ENCODE measurements at regions not wholly inside any gene's neighbourhood (a gene's known extent, or its start where the extent isn't known, plus 50 kb on each side); places are given as distances from the start of the nearest gene placed in this dataset.

DNA sequence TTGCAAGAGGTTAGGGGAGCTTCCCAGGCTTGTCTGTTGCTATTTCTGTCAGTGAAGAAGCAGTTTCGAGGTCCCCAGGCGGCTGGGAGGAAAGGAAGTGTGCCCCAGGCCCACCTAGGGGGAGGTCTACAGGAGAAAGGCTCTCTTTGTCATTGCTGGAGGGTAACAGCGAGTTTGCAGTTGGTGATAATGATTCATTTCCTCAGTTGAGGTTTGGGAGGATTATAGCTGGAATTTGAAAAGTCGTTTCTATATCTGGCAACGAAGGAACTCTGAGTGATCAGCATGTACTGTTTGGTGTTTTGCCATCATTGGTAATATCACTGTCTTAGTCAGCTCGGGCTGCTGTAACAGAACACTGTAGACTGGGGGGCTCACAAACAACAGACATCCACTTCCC is 65.5 kb upstream of the UBE3A start:
- intact Hi-C loops (cut with DNase I) = no loop called here
- DNase-seq (no peak), ATAC-seq (no peak)
- Histone ChIP-seq H3K4me3 (no peak overlapping the region), H3K36me3 (no peaks in the 10 kb centered on the region), H3K4me1 (no peaks in the 10 kb centered on the region), H3K27ac (no peak overlapping the region), H3K9me3 (no peaks in the 10 kb centered on the region), H3K27me3 (no peaks in the 10 kb centered on the region)
- no peak for TF ChIP-seq POLR2A (IDR thresholded peaks at IDR 0.05)
- TF ChIP-seq, protein P1, sequence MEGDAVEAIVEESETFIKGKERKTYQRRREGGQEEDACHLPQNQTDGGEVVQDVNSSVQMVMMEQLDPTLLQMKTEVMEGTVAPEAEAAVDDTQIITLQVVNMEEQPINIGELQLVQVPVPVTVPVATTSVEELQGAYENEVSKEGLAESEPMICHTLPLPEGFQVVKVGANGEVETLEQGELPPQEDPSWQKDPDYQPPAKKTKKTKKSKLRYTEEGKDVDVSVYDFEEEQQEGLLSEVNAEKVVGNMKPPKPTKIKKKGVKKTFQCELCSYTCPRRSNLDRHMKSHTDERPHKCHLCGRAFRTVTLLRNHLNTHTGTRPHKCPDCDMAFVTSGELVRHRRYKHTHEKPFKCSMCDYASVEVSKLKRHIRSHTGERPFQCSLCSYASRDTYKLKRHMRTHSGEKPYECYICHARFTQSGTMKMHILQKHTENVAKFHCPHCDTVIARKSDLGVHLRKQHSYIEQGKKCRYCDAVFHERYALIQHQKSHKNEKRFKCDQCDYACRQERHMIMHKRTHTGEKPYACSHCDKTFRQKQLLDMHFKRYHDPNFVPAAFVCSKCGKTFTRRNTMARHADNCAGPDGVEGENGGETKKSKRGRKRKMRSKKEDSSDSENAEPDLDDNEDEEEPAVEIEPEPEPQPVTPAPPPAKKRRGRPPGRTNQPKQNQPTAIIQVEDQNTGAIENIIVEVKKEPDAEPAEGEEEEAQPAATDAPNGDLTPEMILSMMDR (IDR thresholded peaks at IDR 0.05) = no peak
- 49% methylated on average over 6 of the region's 6 CpGs for WGBS (ENCODE audit: insufficient coverage, low coverage, low lambda C conversion rate, missing lambda C conversion rate)

DNA sequence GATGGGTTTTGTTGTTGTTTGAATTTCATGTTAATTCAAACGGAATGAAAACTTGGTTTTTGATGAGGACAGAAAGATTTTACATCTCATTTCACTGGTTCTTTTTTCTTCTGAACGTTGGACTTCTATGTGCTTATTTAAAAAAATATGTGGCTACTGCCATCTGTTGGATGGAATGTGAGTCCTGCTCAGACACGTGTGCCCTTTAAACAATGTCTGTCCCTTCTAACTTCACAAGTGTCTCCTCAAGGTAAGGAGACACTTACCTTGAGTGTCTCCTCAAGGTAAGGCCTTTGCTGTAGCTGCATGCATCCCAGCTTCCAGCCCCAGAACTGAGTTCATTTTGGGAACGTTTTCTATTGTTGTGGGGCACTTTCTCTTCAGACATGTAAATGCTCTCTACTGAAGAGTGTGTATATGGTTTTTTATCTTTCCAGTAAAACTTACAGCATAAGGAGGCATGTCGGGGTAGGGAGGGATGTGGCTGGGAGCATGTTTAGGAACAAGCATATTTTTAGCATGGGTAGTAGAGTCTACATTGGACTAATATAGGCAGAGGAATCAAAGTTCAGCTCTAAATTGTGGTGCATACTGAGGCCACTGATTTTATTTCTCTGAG is 63.1 kb upstream of the UBE3A start:
- intact Hi-C loops (cut with DNase I) = no loop called here
- WGBS (ENCODE audit: insufficient coverage, low coverage, low lambda C conversion rate, missing lambda C conversion rate) = 11% methylated on average over 5 of the region's 5 CpGs

DNA sequence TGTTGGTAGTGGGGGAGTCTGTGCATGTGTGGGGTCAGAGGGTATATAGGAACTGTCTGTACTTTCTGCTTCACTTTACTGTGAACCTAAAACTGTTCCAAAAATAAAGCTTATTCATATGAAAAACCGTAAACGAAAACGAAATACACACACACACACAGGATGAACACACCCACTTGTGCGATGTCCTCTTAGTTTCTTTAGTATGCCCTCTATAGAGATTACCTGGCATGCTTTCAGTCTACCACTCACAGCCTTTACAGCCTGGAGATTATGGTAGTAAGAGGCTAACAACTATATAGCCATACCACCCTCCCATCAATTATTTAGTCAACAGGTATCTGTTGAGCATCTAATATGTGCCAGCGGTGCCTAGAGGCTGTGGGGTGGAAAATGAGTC is 60.0 kb upstream of the UBE3A start:
- Histone ChIP-seq H3K4me1 (no peaks in the 10 kb centered on the region), H3K27me3 (no peaks in the 10 kb centered on the region), H3K27ac (no peak overlapping the region), H3K9me3 (no peaks in the 10 kb centered on the region), H3K4me3 (no peak overlapping the region), H3K36me3 (no peaks in the 10 kb centered on the region)
- intact Hi-C loops (cut with DNase I) = no loop called here
- TF ChIP-seq, protein P1 (IDR thresholded peaks at IDR 0.05) = no peak
- no peak for TF ChIP-seq POLR2A (IDR thresholded peaks at IDR 0.05)
- DNase-seq = no peak
- WGBS (ENCODE audit: insufficient coverage, low coverage, low lambda C conversion rate, missing lambda C conversion rate) = 92% methylated on average over 5 of the region's 5 CpGs
- ATAC-seq = no peak

More for the DNA sequence above, 63.1 kb upstream of the UBE3A start:
- no peaks in the 10 kb centered on the region for H3K27me3 ChIP-seq
- ATAC-seq = peak; percentile 68 to 80 (median 70)
- TF ChIP-seq, protein P1 (IDR thresholded peaks at IDR 0.05) = peak; percentile 68 to 81 (median 74)
- no peak for TF ChIP-seq POLR2A (IDR thresholded peaks at IDR 0.05)
- DNase-seq = no peak
- H3K9me3 ChIP-seq = no peaks in the 10 kb centered on the region
- H3K4me1 ChIP-seq = no peaks in the 10 kb centered on the region
- H3K27ac ChIP-seq = no peak overlapping the region
- no peaks in the 10 kb centered on the region for H3K36me3 ChIP-seq
- no peak overlapping the region for H3K4me3 ChIP-seq

DNA sequence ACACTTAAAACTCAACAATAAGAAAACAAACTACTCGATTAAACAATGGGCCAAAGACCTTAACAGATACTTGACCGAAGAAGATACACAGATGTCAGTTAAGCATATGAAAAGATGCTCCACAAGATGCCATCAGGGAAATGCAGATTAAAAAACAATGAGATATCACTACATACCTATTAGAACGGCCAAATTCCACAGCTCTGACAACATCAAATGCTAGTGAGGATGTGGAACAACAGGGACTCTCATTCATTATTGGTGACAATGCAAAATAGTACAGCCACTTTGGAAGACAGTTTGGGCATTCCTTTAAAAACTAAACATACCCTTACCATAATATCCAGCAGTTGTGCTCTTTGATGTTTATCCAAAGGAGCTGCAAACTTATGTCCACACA is 59.1 kb upstream of the UBE3A start:
- WGBS (ENCODE audit: insufficient coverage, low coverage, low lambda C conversion rate, missing lambda C conversion rate) = 68% methylated on average over 3 of the region's 3 CpGs
- intact Hi-C loops (cut with DNase I) = no loop called here
- no peak for TF ChIP-seq POLR2A (IDR thresholded peaks at IDR 0.05)
- TF ChIP-seq, protein P1 (IDR thresholded peaks at IDR 0.05) = no peak

More for the DNA sequence above, 59.1 kb upstream of the UBE3A start:
- DNase-seq (no peak), ATAC-seq (no peak)
- Histone ChIP-seq H3K27me3 (no peaks in the 10 kb centered on the region), H3K36me3 (no peaks in the 10 kb centered on the region), H3K9me3 (no peaks in the 10 kb centered on the region), H3K4me1 (no peaks in the 10 kb centered on the region), H3K27ac (no peak overlapping the region), H3K4me3 (no peak overlapping the region)

All from right lobe of liver (tissue), 6 donors.